ENCODE measurements at regions not wholly inside any gene's neighbourhood (a gene's known extent, or its start where the extent isn't known, plus 50 kb on each side); places are given as distances from the start of the nearest gene placed in this dataset.

GRCh38 chr3:104672331-104672730 is 694.4 kb upstream of the ALCAM start:
- Histone ChIP-seq H3K36me3 (no peaks in the 10 kb centered on the region), H3K27me3 (ENCODE audit: insufficient read depth, low read depth, severe bottlenecking) (no peaks in the 10 kb centered on the region), H3K4me3 (ENCODE audit: low read depth, low read length) (no peak overlapping the region), H3K27ac (no peak overlapping the region), H3K9me3 (ENCODE audit: severe bottlenecking) (no peaks in the 10 kb centered on the region)
- no peak for TF ChIP-seq CTCF (IDR thresholded peaks at IDR 0.05; ENCODE audit: low read depth, low read length)
- DNase-seq: no peak

- DNase-seq: no peak
- H3K9me3 ChIP-seq (ENCODE audit: severe bottlenecking): no peaks in the 10 kb centered on the region
- H3K36me3 ChIP-seq: no peaks in the 10 kb centered on the region
- TF ChIP-seq CTCF (IDR thresholded peaks at IDR 0.05; ENCODE audit: low read depth, low read length): no peak
- H3K27ac ChIP-seq: no peak overlapping the region
- no peak overlapping the region for H3K4me3 ChIP-seq (ENCODE audit: low read depth, low read length)
- no peaks in the 10 kb centered on the region for H3K27me3 ChIP-seq (ENCODE audit: insufficient read depth, low read depth, severe bottlenecking)
These were observed 692.7 kb upstream of the ALCAM start for GRCh38 chr3:104673981-104674380.

DNA sequence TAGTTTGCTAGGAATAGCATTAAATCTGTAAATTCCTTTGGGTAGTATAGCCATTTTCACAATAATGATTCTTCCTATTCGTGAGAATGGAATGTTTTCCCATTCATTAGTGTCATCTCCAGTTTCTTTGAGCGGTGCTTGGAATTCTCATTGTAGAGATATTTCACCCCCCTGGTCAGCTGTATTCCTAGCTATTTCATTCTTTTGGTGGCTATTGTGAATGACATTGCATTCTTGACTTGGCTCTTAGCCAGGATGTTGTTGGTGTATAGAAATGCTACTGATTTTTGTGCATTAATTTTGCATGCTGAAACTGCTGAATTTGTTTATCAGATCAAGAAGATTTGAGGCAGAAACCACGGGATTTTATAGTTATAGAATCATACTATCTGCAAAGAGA is 690.5 kb upstream of the ALCAM start:
- Histone ChIP-seq H3K9me3 (ENCODE audit: severe bottlenecking) (no peaks in the 10 kb centered on the region), H3K27me3 (ENCODE audit: insufficient read depth, low read depth, severe bottlenecking) (no peaks in the 10 kb centered on the region), H3K4me3 (ENCODE audit: low read depth, low read length) (no peak overlapping the region), H3K36me3 (no peaks in the 10 kb centered on the region), H3K27ac (no peak overlapping the region)
- DNase-seq: no peak
- TF ChIP-seq CTCF (IDR thresholded peaks at IDR 0.05; ENCODE audit: low read depth, low read length): no peak

DNA sequence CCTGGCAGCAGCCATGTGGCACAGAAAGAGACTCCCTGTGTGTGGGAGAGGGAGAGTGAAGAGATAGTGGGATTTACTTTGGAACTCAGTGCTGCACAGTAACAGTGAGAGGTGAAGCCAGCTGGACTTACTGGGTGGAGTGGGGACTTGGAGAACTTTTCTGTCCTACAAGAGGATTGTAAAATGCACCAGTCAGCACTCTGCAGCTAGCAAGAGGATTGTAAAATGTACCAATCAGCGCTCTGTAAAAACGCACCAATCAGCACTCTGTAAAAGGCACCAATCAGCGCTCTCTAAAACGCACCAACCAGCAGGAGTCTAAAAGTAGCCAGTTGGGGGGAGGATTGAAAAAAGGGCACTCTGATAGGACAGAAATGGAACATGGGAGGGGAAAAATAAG is 688.8 kb upstream of the ALCAM start:
- no peak for TF ChIP-seq CTCF (IDR thresholded peaks at IDR 0.05; ENCODE audit: low read depth, low read length)
- H3K4me3 ChIP-seq (ENCODE audit: low read depth, low read length): no peak overlapping the region
- H3K27ac ChIP-seq: no peak overlapping the region
- DNase-seq: no peak
- no peaks in the 10 kb centered on the region for H3K9me3 ChIP-seq (ENCODE audit: severe bottlenecking)
- no peaks in the 10 kb centered on the region for H3K27me3 ChIP-seq (ENCODE audit: insufficient read depth, low read depth, severe bottlenecking)
- H3K36me3 ChIP-seq: no peaks in the 10 kb centered on the region

- no peak for DNase-seq
- no peak overlapping the region for H3K27ac ChIP-seq
- H3K9me3 ChIP-seq (ENCODE audit: severe bottlenecking): no peaks in the 10 kb centered on the region
- no peak for TF ChIP-seq CTCF (IDR thresholded peaks at IDR 0.05; ENCODE audit: low read depth, low read length)
- no peaks in the 10 kb centered on the region for H3K27me3 ChIP-seq (ENCODE audit: insufficient read depth, low read depth, severe bottlenecking)
- no peak overlapping the region for H3K4me3 ChIP-seq (ENCODE audit: low read depth, low read length)
- H3K36me3 ChIP-seq: no peaks in the 10 kb centered on the region
These were observed 681.2 kb upstream of the ALCAM start for GRCh38 chr3:104685492-104685891.

GRCh38 chr3:104687362-104687761 is 679.3 kb upstream of the ALCAM start:
- DNase-seq: no peak
- H3K9me3 ChIP-seq (ENCODE audit: severe bottlenecking): no peaks in the 10 kb centered on the region
- H3K36me3 ChIP-seq: no peaks in the 10 kb centered on the region
- H3K27me3 ChIP-seq (ENCODE audit: insufficient read depth, low read depth, severe bottlenecking): no peaks in the 10 kb centered on the region
- no peak for TF ChIP-seq CTCF (IDR thresholded peaks at IDR 0.05; ENCODE audit: low read depth, low read length)
- no peak overlapping the region for H3K27ac ChIP-seq
- no peak overlapping the region for H3K4me3 ChIP-seq (ENCODE audit: low read depth, low read length)
